Muscle layer of colon (tissue), 2 donors: ENCODE measurements at regions not wholly inside any gene's neighbourhood (a gene's known extent, or its start where the extent isn't known, plus 50 kb on each side); places are given as distances from the start of the nearest gene placed in this dataset.

Experiments used
- H3K27ac ChIP-seq: one replicate; pipeline ENCODE4 v1.7.0; 2013; ENCODE audit warnings: low read depth, mild to moderate bottlenecking, low read length, moderate library complexity
- H3K27me3 ChIP-seq, 2 donors: one replicate each; pipeline ENCODE4 v1.7.0; 2013; ENCODE audit warnings: low read length in 2 of 2, mild to moderate bottlenecking in 2 of 2; ENCODE audit not compliant: insufficient read depth in 2 of 2, control insufficient read depth in 1 of 2
- H3K36me3 ChIP-seq: one replicate; pipeline ENCODE4 v1.7.0; 2013; ENCODE audit warnings: mild to moderate bottlenecking, low read length; ENCODE audit not compliant: insufficient read depth
- H3K4me1 ChIP-seq: one replicate; pipeline ENCODE4 v1.7.0; 2013; ENCODE audit warnings: mild to moderate bottlenecking, low read length; ENCODE audit not compliant: insufficient read depth
- H3K4me3 ChIP-seq, 2 donors: one replicate each; pipeline ENCODE4 v1.7.0; 2013; ENCODE audit warnings: low read length in 2 of 2, low read depth in 1 of 2, mild to moderate bottlenecking in 1 of 2, moderate library complexity in 1 of 2
- H3K9ac ChIP-seq: one replicate; pipeline ENCODE4 v1.7.0; 2013; ENCODE audit warnings: low read length
- H3K9me3 ChIP-seq: one replicate; pipeline ENCODE4 v1.7.0; 2013; ENCODE audit warnings: mild to moderate bottlenecking, low read length
- donor health status: abdominal sarcoma.
- donor health status: Adenocarcinoma of cecum.

DNA sequence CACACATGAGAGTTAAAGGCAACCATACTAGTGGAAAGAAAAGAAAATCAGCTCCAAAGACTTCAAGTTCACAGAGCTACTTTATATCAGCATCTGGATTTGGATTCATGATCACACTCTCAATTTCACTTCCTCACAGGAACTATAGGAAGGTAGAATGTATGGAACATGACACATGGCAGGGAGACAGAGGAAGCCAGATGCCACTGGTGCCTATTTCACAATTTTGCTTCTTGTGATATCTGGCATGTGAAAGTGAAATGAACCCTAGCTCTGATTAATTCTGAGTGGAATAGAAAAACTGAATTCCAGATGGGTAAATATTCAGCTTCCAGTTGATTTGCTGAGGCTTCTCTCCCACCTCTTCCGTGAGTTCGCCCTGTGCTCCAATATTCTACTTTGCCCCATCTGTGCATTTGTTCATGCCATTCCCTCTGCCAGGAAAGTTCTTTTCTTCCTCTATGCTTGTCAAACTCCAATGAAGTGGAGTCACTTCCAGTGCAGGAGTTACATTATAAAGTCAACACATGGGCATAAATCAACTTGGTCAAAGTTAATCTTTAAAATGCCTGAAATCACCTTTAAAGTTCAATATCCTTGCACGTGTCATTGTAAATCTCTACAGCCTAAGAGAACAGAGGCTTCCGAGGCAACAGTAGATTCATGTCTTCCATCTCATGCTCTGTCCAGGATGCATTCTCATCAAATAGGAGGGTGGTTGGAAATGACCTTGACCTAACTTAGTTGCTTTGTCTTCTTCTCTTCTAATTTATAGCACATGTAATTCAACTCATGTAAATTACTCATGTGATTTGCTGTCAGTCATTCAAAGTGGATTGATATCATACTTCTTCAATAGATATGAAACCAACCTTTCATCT, 275.3 kb downstream of the HIVEP2 start:
- H3K36me3 ChIP-seq, result no peaks in the 10 kb centered on the region
- no peaks in the 10 kb centered on the region for H3K9me3 ChIP-seq
- no peaks in the 10 kb centered on the region for H3K4me1 ChIP-seq
- H3K4me3 ChIP-seq, result no peak overlapping the region
- no peaks in the 10 kb centered on the region for H3K27me3 ChIP-seq
- no peak overlapping the region for H3K27ac ChIP-seq
- no peak overlapping the region for H3K9ac ChIP-seq

GRCh38 chr6:142671791-142672190, 273.2 kb downstream of the HIVEP2 start:
- no peaks in the 10 kb centered on the region for H3K27me3 ChIP-seq
- H3K4me3 ChIP-seq, result no peak overlapping the region
- H3K36me3 ChIP-seq, result no peaks in the 10 kb centered on the region
- H3K27ac ChIP-seq, result no peak overlapping the region
- no peaks in the 10 kb centered on the region for H3K9me3 ChIP-seq
- no peaks in the 10 kb centered on the region for H3K4me1 ChIP-seq
- H3K9ac ChIP-seq, result no peak overlapping the region

DNA sequence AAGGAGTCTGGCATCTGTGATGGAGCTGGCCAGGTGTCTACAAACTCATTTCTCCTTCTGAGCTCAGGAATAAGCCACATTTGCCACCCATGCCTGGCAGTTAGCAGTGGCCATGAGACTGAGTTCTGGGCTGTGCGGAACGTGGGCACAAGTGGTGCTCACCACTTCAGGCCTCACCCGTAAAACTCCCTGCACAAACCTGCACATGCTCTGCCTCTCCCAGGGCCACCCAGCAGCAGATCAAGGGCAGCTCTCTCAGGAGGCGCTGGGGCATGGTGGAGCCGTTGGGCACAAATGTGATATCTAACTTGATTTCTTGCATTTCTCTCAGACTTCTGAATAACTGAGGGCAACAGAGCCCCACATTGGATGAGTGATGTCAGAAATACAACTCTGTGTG, 269.5 kb downstream of the HIVEP2 start:
- H3K4me3 ChIP-seq, result no peak overlapping the region
- no peaks in the 10 kb centered on the region for H3K27me3 ChIP-seq
- H3K9ac ChIP-seq, result no peak overlapping the region
- no peak overlapping the region for H3K27ac ChIP-seq
- no peaks in the 10 kb centered on the region for H3K4me1 ChIP-seq
- no peaks in the 10 kb centered on the region for H3K9me3 ChIP-seq
- no peaks in the 10 kb centered on the region for H3K36me3 ChIP-seq

- no peak overlapping the region for H3K9ac ChIP-seq
- no peaks in the 10 kb centered on the region for H3K36me3 ChIP-seq
- no peaks in the 10 kb centered on the region for H3K27me3 ChIP-seq
- no peaks in the 10 kb centered on the region for H3K4me1 ChIP-seq
- H3K4me3 ChIP-seq, result no peak overlapping the region
- H3K9me3 ChIP-seq, result no peaks in the 10 kb centered on the region
- no peak overlapping the region for H3K27ac ChIP-seq
These were observed 268.9 kb downstream of the HIVEP2 start for GRCh38 chr6:142676027-142676443.

GRCh38 chr6:142676647-142677192, 268.3 kb downstream of the HIVEP2 start:
- Histone ChIP-seq H3K27me3 (no peaks in the 10 kb centered on the region), H3K4me3 (no peak overlapping the region), H3K9ac (no peak overlapping the region), H3K27ac (no peak overlapping the region), H3K9me3 (no peaks in the 10 kb centered on the region), H3K36me3 (no peaks in the 10 kb centered on the region), H3K4me1 (no peaks in the 10 kb centered on the region)

GRCh38 chr6:142679907-142680700, 264.9 kb downstream of the HIVEP2 start:
- Histone ChIP-seq H3K27ac (no peak overlapping the region), H3K36me3 (no peaks in the 10 kb centered on the region), H3K4me1 (no peaks in the 10 kb centered on the region)

GRCh38 chr6:142681099-142681498, 263.9 kb downstream of the HIVEP2 start:
- H3K4me1 ChIP-seq, result no peaks in the 10 kb centered on the region
- no peaks in the 10 kb centered on the region for H3K36me3 ChIP-seq
- H3K27ac ChIP-seq, result no peak overlapping the region
- no peak overlapping the region for H3K4me3 ChIP-seq
- H3K27me3 ChIP-seq, result no peaks in the 10 kb centered on the region
- no peak overlapping the region for H3K9ac ChIP-seq
- no peaks in the 10 kb centered on the region for H3K9me3 ChIP-seq

More at GRCh38 chr6:142679907-142680700, 264.9 kb downstream of the HIVEP2 start:
- H3K9me3 ChIP-seq, result no peaks in the 10 kb centered on the region
- H3K4me3 ChIP-seq, result no peak overlapping the region
- no peaks in the 10 kb centered on the region for H3K27me3 ChIP-seq
- H3K9ac ChIP-seq, result no peak overlapping the region

GRCh38 chr6:142682985-142683384, 262.0 kb downstream of the HIVEP2 start:
- no peaks in the 10 kb centered on the region for H3K9me3 ChIP-seq
- no peak overlapping the region for H3K9ac ChIP-seq
- H3K27ac ChIP-seq, result no peak overlapping the region
- H3K4me3 ChIP-seq, result no peak overlapping the region
- no peaks in the 10 kb centered on the region for H3K36me3 ChIP-seq
- H3K4me1 ChIP-seq, result no peaks in the 10 kb centered on the region
- H3K27me3 ChIP-seq, result no peaks in the 10 kb centered on the region

GRCh38 chr6:142683714-142684141, 261.2 kb downstream of the HIVEP2 start:
- Histone ChIP-seq H3K4me3 (no peak overlapping the region), H3K36me3 (no peaks in the 10 kb centered on the region), H3K27me3 (no peaks in the 10 kb centered on the region), H3K9ac (no peak overlapping the region), H3K4me1 (no peaks in the 10 kb centered on the region), H3K27ac (no peak overlapping the region), H3K9me3 (no peaks in the 10 kb centered on the region)

DNA sequence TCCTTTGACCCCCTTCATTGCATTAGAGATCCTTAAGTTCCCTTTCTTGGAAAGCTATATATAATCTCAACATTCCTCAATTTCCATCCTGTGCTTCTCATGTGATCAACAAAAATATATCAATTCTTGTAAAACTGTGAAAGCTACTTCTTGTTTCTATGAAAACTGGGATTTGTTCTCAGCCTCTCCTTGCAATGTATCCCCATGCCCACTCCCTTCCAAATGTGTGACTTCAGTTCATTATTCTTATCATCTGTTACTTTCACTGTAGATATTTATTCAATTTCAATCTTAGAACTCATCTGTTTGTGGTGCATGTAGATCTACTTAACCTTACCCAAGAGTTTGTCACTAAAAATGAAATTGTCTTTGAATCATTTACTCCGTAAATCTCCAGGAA, 260.6 kb downstream of the HIVEP2 start:
- Histone ChIP-seq H3K9me3 (no peaks in the 10 kb centered on the region), H3K4me3 (no peak overlapping the region), H3K27ac (no peak overlapping the region), H3K36me3 (no peaks in the 10 kb centered on the region), H3K27me3 (no peaks in the 10 kb centered on the region), H3K4me1 (no peaks in the 10 kb centered on the region), H3K9ac (no peak overlapping the region)

GRCh38 chr6:142685852-142686506, 259.0 kb downstream of the HIVEP2 start:
- Histone ChIP-seq H3K27ac (no peak overlapping the region), H3K9ac (no peak overlapping the region), H3K4me3 (no peak overlapping the region), H3K9me3 (no peaks in the 10 kb centered on the region), H3K27me3 (no peaks in the 10 kb centered on the region), H3K4me1 (no peaks in the 10 kb centered on the region), H3K36me3 (no peaks in the 10 kb centered on the region)
